HG02981 (cell line): ENCODE measurements at regions not wholly inside any gene's neighbourhood (a gene's known extent, or its start where the extent isn't known, plus 50 kb on each side); places are given as distances from the start of the nearest gene placed in this dataset.

Experiments used
- ATAC-seq: cut with Tn5 transposase; IDR thresholded peaks from one replicate; pipeline ENCODE4 v1.9.1; 2021; ENCODE audit warnings: mild to moderate bottlenecking, moderate library complexity; ENCODE audit not compliant: unreplicated experiment

- no peak for ATAC-seq
Observed at GRCh38 chr10:131658476-131659110, 242.2 kb upstream of the PPP2R2D start.

- no peak for ATAC-seq
Observed at GRCh38 chr10:131660427-131660826, 240.4 kb upstream of the PPP2R2D start.

- ATAC-seq: no peak
Observed at GRCh38 chr10:131662851-131663250, 238.0 kb upstream of the PPP2R2D start.

- no peak for ATAC-seq
Observed at GRCh38 chr10:131663351-131663750, 237.5 kb upstream of the PPP2R2D start.

- no peak for ATAC-seq
Observed at GRCh38 chr10:131666091-131666490, 234.7 kb upstream of the PPP2R2D start.

GRCh38 chr10:131667047-131667446 lies 233.8 kb upstream of the PPP2R2D start:
- ATAC-seq: no peak

GRCh38 chr10:131667561-131667960 lies 233.2 kb upstream of the PPP2R2D start:
- ATAC-seq: no peak

GRCh38 chr10:131668903-131669302 lies 231.9 kb upstream of the PPP2R2D start:
- ATAC-seq: no peak

- ATAC-seq: no peak
Observed at GRCh38 chr10:131669838-131670237, 231.0 kb upstream of the PPP2R2D start.

GRCh38 chr10:131670341-131670740 lies 230.5 kb upstream of the PPP2R2D start:
- no peak for ATAC-seq

GRCh38 chr10:131673396-131673795 lies 227.4 kb upstream of the PPP2R2D start:
- ATAC-seq: no peak

- no peak for ATAC-seq
Observed at GRCh38 chr10:131674130-131674529, 226.7 kb upstream of the PPP2R2D start.

GRCh38 chr10:131675104-131675503 lies 225.7 kb upstream of the PPP2R2D start:
- ATAC-seq: no peak

- no peak for ATAC-seq
Observed at GRCh38 chr10:131676046-131676799, 224.6 kb upstream of the PPP2R2D start.

- ATAC-seq: no peak
Observed at GRCh38 chr10:131676800-131677421, 223.9 kb upstream of the PPP2R2D start.

- ATAC-seq: no peak
Observed at GRCh38 chr10:131677671-131678070, 223.1 kb upstream of the PPP2R2D start.

- no peak for ATAC-seq
Observed at GRCh38 chr10:131678171-131678570, 222.6 kb upstream of the PPP2R2D start.

GRCh38 chr10:131678613-131679012 lies 222.2 kb upstream of the PPP2R2D start:
- no peak for ATAC-seq

- ATAC-seq: no peak
Observed at GRCh38 chr10:131679926-131680325, 220.9 kb upstream of the PPP2R2D start.

GRCh38 chr10:131681122-131681521 lies 219.7 kb upstream of the PPP2R2D start:
- ATAC-seq: no peak

- no peak for ATAC-seq
Observed at GRCh38 chr10:131681656-131682055, 219.2 kb upstream of the PPP2R2D start.
